ENCODE measurements at regions not wholly inside any gene's neighbourhood (a gene's known extent, or its start where the extent isn't known, plus 50 kb on each side); places are given as distances from the start of the nearest gene placed in this dataset.

DNA sequence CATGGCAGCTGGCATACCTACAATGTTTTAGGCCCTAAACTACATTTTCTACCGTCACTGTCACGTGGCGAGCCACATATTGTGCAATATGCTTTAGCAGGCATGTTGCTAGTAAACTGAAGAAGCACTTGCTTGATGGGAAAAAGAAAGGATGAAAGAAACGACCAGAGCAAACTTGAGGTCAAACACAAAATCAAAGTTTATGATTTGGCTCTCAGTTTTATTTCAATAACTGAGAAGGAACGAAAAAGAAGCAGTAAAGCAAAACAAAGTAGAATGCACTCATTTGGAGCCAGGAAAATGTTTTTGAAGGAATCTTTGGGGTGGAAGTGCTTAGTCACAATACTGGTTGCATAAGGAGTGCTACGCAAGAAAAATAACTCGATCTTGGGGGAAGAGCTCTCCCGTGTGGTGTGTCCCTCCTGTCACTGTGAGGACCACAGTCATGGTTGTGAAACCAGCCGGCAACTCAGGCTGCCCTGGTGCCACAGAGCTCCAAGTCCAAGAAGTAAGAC is 349.8 kb downstream of the RBM43 start:
- ATAC-seq (replicated peaks), result no peak
- Mint-ChIP-seq H3K4me3 (no peak overlapping the region), H3K9me3 (peaks cover 8% of the 10 kb centered on the region), H3K27me3 (peaks cover under 1% of the 10 kb centered on the region), H3K36me3 (ENCODE audit: low read depth) (no peaks in the 10 kb centered on the region), H3K4me1 (no peaks in the 10 kb centered on the region), H3K27ac (no peak overlapping the region)

DNA sequence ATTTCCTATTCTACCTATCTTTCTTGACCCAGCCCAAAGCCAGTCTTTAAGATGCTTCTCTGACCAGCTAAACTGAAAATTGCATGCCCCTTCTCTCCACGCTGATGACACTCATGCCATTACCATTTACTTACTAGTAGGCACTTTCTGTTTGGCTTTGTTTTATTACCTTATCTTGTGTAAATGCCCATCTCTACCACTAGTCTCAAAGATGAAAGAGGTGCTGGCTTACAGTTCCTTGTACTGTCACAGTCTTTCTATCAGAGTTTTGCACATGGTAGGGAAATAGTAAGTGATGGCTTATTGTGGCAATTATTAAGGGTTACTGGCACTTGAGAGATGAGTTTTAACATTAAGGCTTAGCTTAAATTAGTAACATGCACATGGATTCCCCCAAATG is 352.1 kb downstream of the RBM43 start:
- no peaks in the 10 kb centered on the region for H3K36me3 Mint-ChIP-seq (ENCODE audit: low read depth)
- H3K27ac Mint-ChIP-seq, result no peak overlapping the region
- H3K4me3 Mint-ChIP-seq, result no peak overlapping the region
- peaks cover 8% of the 10 kb centered on the region for H3K9me3 Mint-ChIP-seq
- no peak for ATAC-seq (replicated peaks)
- no peaks in the 10 kb centered on the region for H3K4me1 Mint-ChIP-seq
- H3K27me3 Mint-ChIP-seq, result peaks cover under 1% of the 10 kb centered on the region

DNA sequence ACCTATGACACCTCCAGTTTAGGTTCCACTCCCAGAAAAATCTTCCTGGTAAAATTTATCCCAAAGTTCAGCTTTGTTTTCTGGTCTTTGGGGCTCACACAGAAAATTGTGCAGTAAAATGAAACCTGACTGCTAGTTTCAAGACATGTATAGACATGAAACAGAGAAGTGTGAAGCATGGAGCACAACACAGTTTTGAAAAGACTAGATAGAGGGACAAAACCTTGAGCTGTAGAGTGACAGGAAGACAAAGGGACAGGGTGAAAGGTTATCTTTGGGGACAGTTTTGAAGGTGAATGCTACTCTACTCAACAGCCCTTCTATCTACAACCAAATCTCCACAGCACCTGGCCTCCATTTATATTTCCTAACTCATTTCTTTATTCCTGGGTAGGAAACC is 352.6 kb downstream of the RBM43 start:
- no peak overlapping the region for H3K27ac Mint-ChIP-seq
- H3K4me1 Mint-ChIP-seq, result peaks cover 4% of the 10 kb centered on the region
- H3K9me3 Mint-ChIP-seq, result peaks cover 8% of the 10 kb centered on the region
- H3K4me3 Mint-ChIP-seq, result no peak overlapping the region
- ATAC-seq (replicated peaks), result no peak
- no peaks in the 10 kb centered on the region for H3K36me3 Mint-ChIP-seq (ENCODE audit: low read depth)
- peaks cover 6% of the 10 kb centered on the region for H3K27me3 Mint-ChIP-seq

DNA sequence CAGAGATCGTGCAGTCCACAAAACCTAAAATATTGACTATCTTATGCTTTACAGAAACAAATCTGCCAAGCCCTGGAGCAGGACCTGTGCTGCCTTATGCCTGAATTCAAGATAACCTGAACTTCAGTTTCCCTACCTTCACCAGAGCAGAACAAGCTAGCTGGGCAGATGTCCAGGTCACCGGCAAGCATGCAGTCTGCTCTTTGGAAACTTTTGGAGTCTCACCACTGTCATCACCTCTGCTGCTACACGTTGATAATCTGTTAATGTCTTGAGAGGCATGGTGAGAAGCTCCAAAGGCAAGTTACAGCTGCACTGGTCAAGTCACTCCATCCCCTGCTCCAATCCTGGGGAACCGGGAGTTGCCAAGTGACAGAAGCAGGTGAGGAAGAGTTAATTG is 354.2 kb downstream of the RBM43 start:
- Mint-ChIP-seq H3K9me3 (peaks cover 8% of the 10 kb centered on the region), H3K27me3 (peaks cover 6% of the 10 kb centered on the region), H3K36me3 (ENCODE audit: low read depth) (no peaks in the 10 kb centered on the region), H3K4me3 (no peak overlapping the region), H3K27ac (no peak overlapping the region), H3K4me1 (peaks cover 4% of the 10 kb centered on the region)
- ATAC-seq (replicated peaks), result no peak

DNA sequence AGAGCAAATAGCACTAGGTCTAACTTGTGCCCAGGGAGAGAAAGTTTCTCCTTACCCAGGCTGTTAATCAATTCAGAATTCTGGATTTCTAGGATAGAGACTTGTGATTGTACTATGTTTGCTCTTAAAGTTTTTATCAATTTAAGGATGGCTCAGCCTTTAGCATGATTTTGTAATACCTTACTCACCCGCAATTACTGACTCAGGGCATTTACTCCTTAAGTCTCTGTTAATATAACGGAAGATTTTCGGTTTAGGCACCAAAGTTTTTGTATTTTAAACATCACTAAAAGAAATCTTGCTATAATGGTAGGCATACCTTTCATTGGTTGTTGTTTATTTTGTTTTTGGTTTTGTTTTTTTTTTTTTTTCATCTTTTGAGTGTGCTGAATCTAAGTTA is 358.2 kb downstream of the RBM43 start:
- no peak for ATAC-seq (replicated peaks)
- no peaks in the 10 kb centered on the region for H3K36me3 Mint-ChIP-seq (ENCODE audit: low read depth)
- peaks cover 4% of the 10 kb centered on the region for H3K9me3 Mint-ChIP-seq
- H3K27ac Mint-ChIP-seq, result no peak overlapping the region
- H3K27me3 Mint-ChIP-seq, result peaks cover 6% of the 10 kb centered on the region
- H3K4me1 Mint-ChIP-seq, result peaks cover 4% of the 10 kb centered on the region
- no peak overlapping the region for H3K4me3 Mint-ChIP-seq

DNA sequence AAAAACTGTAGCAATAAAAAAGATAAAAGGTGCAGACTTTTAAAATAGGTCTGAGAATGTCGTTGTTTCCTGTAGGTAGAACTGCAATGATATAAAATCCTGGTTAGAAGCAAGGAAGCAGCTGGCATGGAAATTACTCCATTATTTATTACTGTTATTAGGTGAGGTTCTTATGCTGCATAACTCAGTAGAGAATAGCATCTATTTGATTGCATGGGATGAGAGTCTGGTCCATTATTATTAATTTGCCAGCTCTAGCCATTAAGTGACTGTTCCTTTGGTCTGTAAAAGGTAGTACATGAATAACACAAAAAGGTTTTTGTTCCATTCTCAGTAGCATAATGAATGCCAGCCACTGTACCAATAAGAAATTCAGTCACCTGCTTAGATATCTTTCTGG is 358.6 kb downstream of the RBM43 start:
- Mint-ChIP-seq H3K36me3 (ENCODE audit: low read depth) (no peaks in the 10 kb centered on the region), H3K4me3 (no peak overlapping the region), H3K9me3 (peaks cover 4% of the 10 kb centered on the region), H3K4me1 (peaks cover 4% of the 10 kb centered on the region), H3K27me3 (peaks cover 6% of the 10 kb centered on the region), H3K27ac (no peak overlapping the region)
- no peak for ATAC-seq (replicated peaks)

DNA sequence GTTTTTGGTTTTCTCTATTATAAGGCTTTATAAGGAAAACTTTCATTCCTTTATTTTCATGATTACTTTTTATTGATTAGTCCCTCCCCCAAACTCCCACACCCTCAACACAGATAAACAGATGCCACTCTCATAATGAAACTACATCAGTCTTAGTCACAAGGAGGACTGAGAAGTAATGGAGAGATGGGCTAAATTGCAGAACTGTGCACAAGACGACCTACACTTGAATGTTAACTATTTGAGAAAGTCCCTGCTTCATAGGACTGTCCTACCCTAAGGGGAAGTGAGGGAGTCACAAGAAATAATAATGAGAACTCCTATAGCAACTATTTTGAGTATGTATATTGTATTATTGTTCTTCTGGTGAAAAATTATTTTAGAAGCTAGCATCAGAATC is 360.8 kb downstream of the RBM43 start:
- H3K9me3 Mint-ChIP-seq, result peaks cover 8% of the 10 kb centered on the region
- H3K36me3 Mint-ChIP-seq (ENCODE audit: low read depth), result no peaks in the 10 kb centered on the region
- H3K4me3 Mint-ChIP-seq, result no peak overlapping the region
- no peak for ATAC-seq (replicated peaks)
- H3K27me3 Mint-ChIP-seq, result peaks cover 6% of the 10 kb centered on the region
- no peak overlapping the region for H3K27ac Mint-ChIP-seq
- H3K4me1 Mint-ChIP-seq, result peaks cover 4% of the 10 kb centered on the region

DNA sequence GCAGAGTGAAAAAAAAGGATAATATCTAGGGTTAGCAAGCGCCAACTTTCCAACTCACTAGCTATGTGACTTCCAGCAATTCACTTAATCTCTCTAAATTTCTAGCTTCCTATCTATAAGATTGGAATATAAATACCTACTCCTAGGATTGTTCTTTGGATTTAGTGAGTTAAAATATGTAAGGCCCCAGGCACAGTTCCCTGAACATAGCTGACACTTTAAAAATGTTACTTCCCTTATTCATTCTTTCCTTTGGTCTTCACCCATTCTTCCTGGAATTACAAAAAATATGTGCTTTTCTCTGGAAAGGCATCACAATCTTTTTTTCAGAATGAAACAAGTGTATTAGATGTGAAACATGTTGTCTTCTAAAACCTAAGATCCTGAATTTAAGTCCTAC is 365.7 kb downstream of the RBM43 start:
- ATAC-seq (replicated peaks), result no peak
- Mint-ChIP-seq H3K36me3 (ENCODE audit: low read depth) (no peaks in the 10 kb centered on the region), H3K4me3 (no peak overlapping the region), H3K27me3 (peaks cover 3% of the 10 kb centered on the region), H3K9me3 (peaks cover 10% of the 10 kb centered on the region), H3K27ac (no peak overlapping the region), H3K4me1 (no peaks in the 10 kb centered on the region)

DNA sequence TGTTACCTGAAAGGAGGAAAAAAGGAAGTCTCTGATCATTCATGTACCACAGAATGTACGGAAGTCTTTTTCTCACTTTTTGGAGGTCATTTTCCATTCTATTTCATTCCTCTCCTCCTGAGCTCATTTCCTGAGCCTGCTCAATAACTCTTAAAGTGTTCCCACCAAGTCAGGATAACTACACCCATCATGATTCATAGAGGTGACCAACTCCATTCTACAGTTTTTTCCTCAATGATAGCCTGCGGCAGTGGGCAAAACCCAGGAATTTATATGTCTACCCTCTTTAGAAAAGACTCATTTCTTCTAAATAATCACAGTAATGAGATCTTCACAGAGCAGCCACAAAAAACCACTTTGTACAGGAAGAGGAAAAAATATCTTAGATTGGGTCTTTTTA is 372.5 kb downstream of the RBM43 start:
- Mint-ChIP-seq H3K9me3 (peaks cover 7% of the 10 kb centered on the region), H3K4me1 (no peaks in the 10 kb centered on the region), H3K27me3 (peaks cover 8% of the 10 kb centered on the region), H3K4me3 (no peak overlapping the region), H3K36me3 (ENCODE audit: low read depth) (no peaks in the 10 kb centered on the region), H3K27ac (no peak overlapping the region)
- ATAC-seq (replicated peaks), result no peak

DNA sequence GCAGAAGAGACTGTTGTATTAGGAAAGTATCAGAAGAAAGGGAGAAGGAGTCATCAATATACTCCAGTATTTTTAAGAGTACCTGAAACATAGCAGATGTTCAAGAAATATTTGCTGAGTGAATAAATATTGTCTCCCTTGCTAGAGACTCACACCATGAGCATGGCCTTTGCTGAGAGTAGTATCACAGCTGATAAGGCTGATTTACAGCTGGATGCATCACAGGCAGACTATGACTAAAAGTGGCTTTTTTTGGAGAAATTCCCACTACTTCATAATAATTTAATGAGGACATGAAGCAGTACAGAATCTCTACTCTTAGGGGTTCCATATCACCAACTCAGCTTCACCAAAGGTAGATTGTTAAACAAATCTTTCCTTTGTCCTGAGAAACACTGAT is 373.3 kb downstream of the RBM43 start:
- no peaks in the 10 kb centered on the region for H3K4me1 Mint-ChIP-seq
- H3K27me3 Mint-ChIP-seq, result peaks cover 5% of the 10 kb centered on the region
- H3K9me3 Mint-ChIP-seq, result peaks cover 2% of the 10 kb centered on the region
- no peak overlapping the region for H3K27ac Mint-ChIP-seq
- H3K36me3 Mint-ChIP-seq (ENCODE audit: low read depth), result no peaks in the 10 kb centered on the region
- no peak for ATAC-seq (replicated peaks)
- no peak overlapping the region for H3K4me3 Mint-ChIP-seq

DNA sequence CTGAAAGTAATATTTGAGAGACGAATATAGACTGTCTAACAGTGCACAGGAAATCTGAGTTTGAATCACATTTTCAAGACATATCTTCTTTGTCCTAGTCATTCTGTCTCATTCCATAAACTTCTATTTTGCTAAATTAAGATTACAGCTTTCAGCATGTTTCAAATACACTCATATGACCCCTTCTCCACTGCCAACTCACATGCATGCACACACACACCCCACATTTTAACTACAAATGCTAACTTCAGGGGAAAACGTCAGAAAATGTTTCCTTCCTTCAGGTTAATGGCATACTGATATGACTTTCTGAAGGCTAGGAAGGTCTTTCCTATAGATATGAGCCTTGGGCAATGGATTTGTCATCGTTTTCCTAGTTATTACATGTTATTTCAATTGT is 373.7 kb downstream of the RBM43 start:
- H3K36me3 Mint-ChIP-seq (ENCODE audit: low read depth), result no peaks in the 10 kb centered on the region
- peaks cover 5% of the 10 kb centered on the region for H3K27me3 Mint-ChIP-seq
- H3K4me1 Mint-ChIP-seq, result no peaks in the 10 kb centered on the region
- ATAC-seq (replicated peaks), result no peak
- H3K9me3 Mint-ChIP-seq, result no peaks in the 10 kb centered on the region
- H3K4me3 Mint-ChIP-seq, result no peak overlapping the region
- H3K27ac Mint-ChIP-seq, result no peak overlapping the region

DNA sequence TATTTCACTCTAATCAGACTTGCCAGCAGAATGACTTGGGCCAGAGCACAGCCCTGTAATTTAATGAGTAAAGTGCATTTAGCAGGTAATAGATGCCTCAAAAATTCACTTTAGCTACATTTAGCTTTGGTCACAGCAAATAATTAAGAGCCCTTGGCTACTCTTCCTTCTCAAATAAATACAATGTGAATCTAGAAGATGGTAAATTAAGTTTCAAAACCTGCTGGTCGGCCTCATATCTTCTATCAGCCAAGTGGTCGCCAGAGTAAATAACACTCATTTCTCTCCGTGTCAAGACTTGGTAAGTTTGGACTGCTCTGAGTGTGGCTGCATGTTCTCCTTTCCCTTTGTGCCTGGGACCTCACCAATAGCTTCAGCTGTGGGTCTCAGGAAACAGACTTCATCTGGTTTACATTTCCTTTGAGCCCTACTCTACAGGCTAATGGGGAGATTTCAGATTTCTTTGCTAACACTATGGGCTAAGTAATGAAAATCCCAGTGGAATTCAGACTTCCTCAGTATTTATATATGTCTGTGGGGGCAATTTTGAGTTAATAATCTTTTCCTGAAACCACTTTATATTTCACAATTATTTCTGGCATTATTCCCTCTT is 375.8 kb downstream of the RBM43 start:
- Mint-ChIP-seq H3K36me3 (ENCODE audit: low read depth) (no peaks in the 10 kb centered on the region), H3K27me3 (peaks cover 9% of the 10 kb centered on the region), H3K4me1 (no peaks in the 10 kb centered on the region), H3K9me3 (no peaks in the 10 kb centered on the region), H3K4me3 (no peak overlapping the region), H3K27ac (no peak overlapping the region)
- ATAC-seq (replicated peaks), result no peak

DNA sequence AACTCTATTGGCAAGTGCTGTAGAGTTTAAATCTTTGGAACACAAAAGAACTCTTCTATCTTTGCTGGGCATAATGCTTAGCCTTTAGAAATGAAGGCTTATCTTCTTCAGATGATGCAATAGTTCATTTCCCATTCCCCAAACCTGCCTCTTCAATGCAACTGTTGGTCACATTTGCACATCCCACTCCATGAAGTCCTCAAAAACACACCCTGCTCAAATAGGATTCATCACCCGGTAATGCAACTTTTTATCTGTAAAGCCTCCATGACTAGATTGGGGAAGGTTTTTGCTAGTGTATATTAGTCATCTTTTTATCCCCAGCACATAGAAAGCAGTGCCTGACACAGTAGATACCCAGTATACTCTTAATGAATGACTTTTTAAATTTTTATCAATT is 376.4 kb downstream of the RBM43 start:
- H3K4me1 Mint-ChIP-seq, result no peaks in the 10 kb centered on the region
- H3K36me3 Mint-ChIP-seq (ENCODE audit: low read depth), result no peaks in the 10 kb centered on the region
- no peak overlapping the region for H3K4me3 Mint-ChIP-seq
- peaks cover 9% of the 10 kb centered on the region for H3K27me3 Mint-ChIP-seq
- ATAC-seq (replicated peaks), result no peak
- no peak overlapping the region for H3K27ac Mint-ChIP-seq
- no peaks in the 10 kb centered on the region for H3K9me3 Mint-ChIP-seq

DNA sequence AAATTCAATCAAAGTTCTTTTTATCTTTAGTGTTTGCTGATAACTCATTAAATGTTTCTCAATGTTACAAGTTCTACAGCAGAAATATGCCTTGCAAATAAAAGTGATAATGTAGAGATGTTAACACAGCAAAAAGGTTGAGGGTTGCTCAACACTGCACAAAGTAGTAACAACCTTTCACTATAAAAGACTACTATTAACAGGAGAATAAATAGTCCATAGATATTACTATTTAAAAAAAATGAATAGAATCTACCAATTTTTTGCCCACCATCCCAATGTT is 378.1 kb downstream of the RBM43 start:
- Mint-ChIP-seq H3K4me3 (no peak overlapping the region), H3K9me3 (no peaks in the 10 kb centered on the region), H3K27me3 (peaks cover 13% of the 10 kb centered on the region), H3K4me1 (no peaks in the 10 kb centered on the region), H3K36me3 (ENCODE audit: low read depth) (no peaks in the 10 kb centered on the region), H3K27ac (no peak overlapping the region)
- no peak for ATAC-seq (replicated peaks)

DNA sequence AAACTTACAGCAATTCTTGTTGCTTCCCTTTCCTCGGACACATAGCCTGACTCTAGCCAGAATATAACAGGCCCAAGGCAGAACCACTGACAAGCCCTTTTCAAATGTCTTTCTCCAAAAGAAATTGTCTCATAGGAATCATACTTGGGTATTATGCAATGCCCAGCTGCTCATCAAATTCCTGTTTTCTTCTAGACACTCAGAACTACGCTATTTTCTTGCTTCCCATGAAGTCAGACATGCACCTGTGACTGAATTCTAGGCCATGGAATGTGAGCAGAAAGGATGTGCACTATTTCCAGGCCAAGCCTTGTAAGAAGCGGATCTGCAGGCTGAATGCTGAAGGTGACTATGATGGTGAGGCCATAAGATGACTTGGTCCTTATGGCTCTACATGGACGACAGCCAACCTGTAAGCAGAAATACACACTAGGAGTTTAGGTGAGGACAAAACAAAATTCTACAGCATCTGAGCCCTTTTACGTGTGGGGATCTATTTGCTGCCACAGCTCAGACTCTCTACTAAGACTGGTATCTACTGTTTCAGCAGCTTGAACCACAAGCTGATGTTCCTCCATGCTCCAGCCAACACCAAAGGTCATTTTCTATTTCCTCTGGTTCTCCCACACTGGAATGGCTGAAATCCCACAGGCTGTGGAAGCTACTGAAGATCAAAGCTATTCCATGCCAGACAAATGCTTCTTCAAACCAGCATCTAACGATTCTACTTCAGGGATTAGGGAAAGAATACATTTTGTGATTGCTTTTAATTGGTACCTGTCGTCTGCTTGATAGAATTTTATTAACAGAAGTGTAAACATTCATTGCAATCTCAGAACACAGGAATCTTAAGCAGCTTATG is 378.7 kb downstream of the RBM43 start:
- Mint-ChIP-seq H3K36me3 (ENCODE audit: low read depth) (no peaks in the 10 kb centered on the region), H3K27me3 (peaks cover 13% of the 10 kb centered on the region), H3K4me3 (no peak overlapping the region), H3K4me1 (no peaks in the 10 kb centered on the region), H3K9me3 (no peaks in the 10 kb centered on the region), H3K27ac (no peak overlapping the region)
- ATAC-seq (replicated peaks), result no peak
